H9 (cell line): ENCODE measurements at regions not wholly inside any gene's neighbourhood (a gene's known extent, or its start where the extent isn't known, plus 50 kb on each side); places are given as distances from the start of the nearest gene placed in this dataset.

Experiments
- DNase-seq: peaks from one replicate; pipeline ENCODE4 v3.0.0-alpha.2; 2017
- H2AFZ ChIP-seq: one replicate; pipeline ENCODE4 v1.6.1; 2013; ENCODE audit warnings: mild to moderate bottlenecking, low read length, control low read depth, moderate library complexity
- H2AK5ac ChIP-seq: 2 replicates; pipeline ENCODE4 v1.6.1; 2013; ENCODE audit warnings: low read length, control low read depth, mixed read lengths; ENCODE audit not compliant: insufficient read length
- H2BK120ac ChIP-seq: one replicate; pipeline ENCODE4 v1.6.1; 2013; ENCODE audit warnings: low read depth, mild to moderate bottlenecking, low read length, control low read depth, inconsistent platforms; ENCODE audit not compliant: poor library complexity, severe bottlenecking
- H2BK12ac ChIP-seq: 2 replicates; pipeline ENCODE4 v1.6.1; 2013; ENCODE audit warnings: low read length, control low read depth, mixed read lengths, low read depth; ENCODE audit not compliant: insufficient read length
- H2BK15ac ChIP-seq: 2 replicates; pipeline ENCODE4 v1.6.1; 2013; ENCODE audit warnings: low read depth, low read length, control low read depth
- H2BK20ac ChIP-seq: one replicate; pipeline ENCODE4 v1.6.1; 2013; ENCODE audit warnings: low read depth, mild to moderate bottlenecking, low read length, control low read depth, inconsistent platforms; ENCODE audit not compliant: poor library complexity, severe bottlenecking
- H2BK5ac ChIP-seq: 2 replicates; pipeline ENCODE4 v1.6.1; 2013; ENCODE audit warnings: low read length, control low read depth, mixed read lengths; ENCODE audit not compliant: insufficient read length
- H3K14ac ChIP-seq: 2 replicates; pipeline ENCODE4 v1.6.1; 2013; ENCODE audit warnings: low read length, control low read depth; ENCODE audit not compliant: insufficient read depth
- H3K18ac ChIP-seq: 2 replicates; pipeline ENCODE4 v1.6.1; 2013; ENCODE audit warnings: low read depth, mild to moderate bottlenecking, mixed read lengths, low read length, control low read depth; ENCODE audit not compliant: insufficient read length
- H3K23ac ChIP-seq: 2 replicates; pipeline ENCODE4 v1.6.1; 2013; ENCODE audit warnings: low read length, control low read depth, mixed read lengths, low read depth; ENCODE audit not compliant: insufficient read length
- H3K23me2 ChIP-seq: 2 replicates; pipeline ENCODE4 v1.6.1; 2013; ENCODE audit warnings: low read depth, mild to moderate bottlenecking, mixed read lengths, low read length, control low read depth; ENCODE audit not compliant: insufficient read length, poor library complexity, severe bottlenecking
- H3K27ac ChIP-seq: 2 replicates; pipeline ENCODE4 v1.5.1; 2013; ENCODE audit warnings: low read length, control low read depth, mixed read lengths, low read depth; ENCODE audit not compliant: insufficient read length
- H3K27me3 ChIP-seq: 2 replicates; pipeline ENCODE4 v1.6.1; 2013; ENCODE audit warnings: low read length, control low read depth, inconsistent platforms; ENCODE audit not compliant: insufficient read depth
- H3K4ac ChIP-seq: 2 replicates; pipeline ENCODE4 v1.6.1; 2013; ENCODE audit warnings: low read depth, mild to moderate bottlenecking, control low read depth, inconsistent platforms, low read length, moderate library complexity
- H3K4me1 ChIP-seq: 2 replicates; pipeline ENCODE4 v1.6.1; 2013; ENCODE audit warnings: low read length, control low read depth, inconsistent platforms; ENCODE audit not compliant: insufficient read depth
- H3K4me2 ChIP-seq: 2 replicates; pipeline ENCODE4 v1.6.1; 2013; ENCODE audit warnings: low read length, control low read depth, mixed read lengths; ENCODE audit not compliant: insufficient read length, insufficient read depth
- H3K56ac ChIP-seq: 2 replicates; pipeline ENCODE4 v1.6.1; 2013; ENCODE audit warnings: low read depth, mild to moderate bottlenecking, mixed read lengths, low read length, control low read depth; ENCODE audit not compliant: insufficient read length
- H3K79me1 ChIP-seq: 2 replicates; pipeline ENCODE4 v1.6.1; 2013; ENCODE audit warnings: low read depth, mild to moderate bottlenecking, moderate library complexity, low read length, control low read depth, inconsistent platforms; ENCODE audit not compliant: insufficient read depth, poor library complexity, severe bottlenecking
- H3K79me2 ChIP-seq: 2 replicates; pipeline ENCODE4 v1.6.1; 2013; ENCODE audit warnings: low read length, control low read depth, inconsistent platforms; ENCODE audit not compliant: insufficient read depth
- H3K9ac ChIP-seq: 2 replicates; pipeline ENCODE4 v1.6.1; 2013; ENCODE audit warnings: low read length, control low read depth, mixed read lengths; ENCODE audit not compliant: insufficient read length; ENCODE audit errors: extremely low read depth
- H3K9me3 ChIP-seq: one replicate; pipeline ENCODE4 v1.6.1; 2013; ENCODE audit warnings: low read depth, low read length, inconsistent platforms; ENCODE audit not compliant: control insufficient read depth
- H3T11ph ChIP-seq: one replicate; pipeline ENCODE4 v1.6.1; 2013; ENCODE audit warnings: mild to moderate bottlenecking, low read length, control low read depth, inconsistent platforms
- H4K20me1 ChIP-seq: one replicate; pipeline ENCODE4 v1.6.1; 2013; ENCODE audit not compliant: control insufficient read depth, insufficient read length, insufficient read depth
- H4K5ac ChIP-seq: 2 replicates; pipeline ENCODE4 v1.6.1; 2013; ENCODE audit warnings: low read depth, mild to moderate bottlenecking, mixed read lengths, low read length, control low read depth; ENCODE audit not compliant: insufficient read length
- H4K8ac ChIP-seq: replicated peaks from 2 replicates; pipeline ENCODE4 v1.6.1; 2013; ENCODE audit warnings: low read length, control low read depth, mixed read lengths, low read depth; ENCODE audit not compliant: insufficient read length
- H4K91ac ChIP-seq: 2 replicates; pipeline ENCODE4 v1.6.1; 2013; ENCODE audit warnings: low read depth, mild to moderate bottlenecking, moderate library complexity, mixed read lengths, low read length, control low read depth; ENCODE audit not compliant: insufficient read length
- H3K27ac Mint-ChIP-seq, 3 experiments: 2 replicates in 2 of 3; 3 replicates in 1 of 3; pipeline ENCODE4 v1.8.0; 2020 to 2021; ENCODE audit warnings: mixed read lengths in 3 of 3, mild to moderate bottlenecking in 1 of 3, moderate library complexity in 1 of 3
- H3K27me3 Mint-ChIP-seq: 2 replicates; pipeline ENCODE4 v1.8.0; 2021; ENCODE audit warnings: low read depth, mild to moderate bottlenecking, moderate library complexity, mixed read lengths
- H3K36me3 Mint-ChIP-seq, 3 experiments: 2 replicates in 2 of 3; 3 replicates in 1 of 3; pipeline ENCODE4 v1.8.0; 2020 to 2021; ENCODE audit warnings: low read depth in 3 of 3, mixed read lengths in 3 of 3; ENCODE audit not compliant: insufficient read depth in 1 of 3
- H3K4me1 Mint-ChIP-seq, 2 experiments: 2 replicates each; pipeline ENCODE4 v1.8.0; 2020; ENCODE audit warnings: mixed read lengths in 2 of 2
- H3K4me3 Mint-ChIP-seq, 2 experiments: 2 replicates in 1 of 2; 3 replicates in 1 of 2; pipeline ENCODE4 v1.8.0; 2020 to 2021; ENCODE audit warnings: mild to moderate bottlenecking in 2 of 2, mixed read lengths in 2 of 2, moderate library complexity in 1 of 2
- H3K9me3 Mint-ChIP-seq, 2 experiments: 2 replicates in 1 of 2; 3 replicates in 1 of 2; pipeline ENCODE4 v1.8.0; 2020; ENCODE audit warnings: mild to moderate bottlenecking in 2 of 2, mixed read lengths in 2 of 2, moderate library complexity in 1 of 2
- WGBS: extraction: QIAGEN DNeasy Blood & Tissue Kit; methylation state at CpG from one replicate; pipeline ENCODE4 v1.1.7; 2013; ENCODE audit warnings: missing lambda C conversion rate, low lambda C conversion rate, mixed read lengths; ENCODE audit not compliant: insufficient read length; ENCODE audit errors: extremely low coverage; 5-methylcytosine and 5-hydroxymethylcytosine counted together
- TF ChIP-seq, protein P1 (sequence below): fragments of 200-600 bp; sonication (generic); conservative IDR thresholded peaks from 3 replicates; pipeline ENCODE4 v1.8.0; 2021; ENCODE audit warnings: antibody characterized with exemption, mild to moderate bottlenecking

GRCh38 chr12:70178038-70178437, 65.2 kb upstream of the CNOT2 start:
- Histone ChIP-seq H2BK5ac (no peak overlapping the region), H3K23me2 (no peaks in the 10 kb centered on the region), H3K9me3 (no peaks in the 10 kb centered on the region), H3K4ac (no peak overlapping the region), H2AK5ac (no peak overlapping the region), H3K79me1 (no peaks in the 10 kb centered on the region), H3K23ac (no peak overlapping the region), H4K91ac (no peak overlapping the region), H4K5ac (no peak overlapping the region), H4K8ac (no peak overlapping the region), H3K79me2 (no peaks in the 10 kb centered on the region), H3K56ac (no peak overlapping the region), H2BK15ac (no peak overlapping the region), H3K4me2 (no peak overlapping the region), H3K9ac (no peak overlapping the region), H2BK12ac (no peak overlapping the region), H2BK20ac (no peak overlapping the region), H3K14ac (no peak overlapping the region), H3K18ac (no peak overlapping the region), H2AFZ (no peak overlapping the region), H4K20me1 (no peaks in the 10 kb centered on the region), H2BK120ac (no peak overlapping the region), H3K27ac (no peak overlapping the region), H3K27me3 (no peaks in the 10 kb centered on the region), H3T11ph (no peak overlapping the region), H3K4me1 (no peaks in the 10 kb centered on the region; the same call in 1 of the 2 replicates)
- H3K9me3 Mint-ChIP-seq = peaks cover 19 to 21% of the 10 kb centered on the region in 2 experiments; a peak in 4 of 5 replicates
- H3K27ac Mint-ChIP-seq = no peak overlapping the region
- H3K27me3 Mint-ChIP-seq = no peaks in the 10 kb centered on the region
- no peak for DNase-seq
- peaks cover 0 to 3% of the 10 kb centered on the region in 2 experiments; a peak in 1 of 4 replicates for H3K4me1 Mint-ChIP-seq
- no CpG with 5 or more reads among the region's 1 CpG for whole genome bisulfite sequencing
- peaks cover 0 to 17% (median 0%) of the 10 kb centered on the region in 3 experiments; a peak in 4 of 7 replicates for H3K36me3 Mint-ChIP-seq
- no peak overlapping the region for H3K4me3 Mint-ChIP-seq
- TF ChIP-seq, protein P1, sequence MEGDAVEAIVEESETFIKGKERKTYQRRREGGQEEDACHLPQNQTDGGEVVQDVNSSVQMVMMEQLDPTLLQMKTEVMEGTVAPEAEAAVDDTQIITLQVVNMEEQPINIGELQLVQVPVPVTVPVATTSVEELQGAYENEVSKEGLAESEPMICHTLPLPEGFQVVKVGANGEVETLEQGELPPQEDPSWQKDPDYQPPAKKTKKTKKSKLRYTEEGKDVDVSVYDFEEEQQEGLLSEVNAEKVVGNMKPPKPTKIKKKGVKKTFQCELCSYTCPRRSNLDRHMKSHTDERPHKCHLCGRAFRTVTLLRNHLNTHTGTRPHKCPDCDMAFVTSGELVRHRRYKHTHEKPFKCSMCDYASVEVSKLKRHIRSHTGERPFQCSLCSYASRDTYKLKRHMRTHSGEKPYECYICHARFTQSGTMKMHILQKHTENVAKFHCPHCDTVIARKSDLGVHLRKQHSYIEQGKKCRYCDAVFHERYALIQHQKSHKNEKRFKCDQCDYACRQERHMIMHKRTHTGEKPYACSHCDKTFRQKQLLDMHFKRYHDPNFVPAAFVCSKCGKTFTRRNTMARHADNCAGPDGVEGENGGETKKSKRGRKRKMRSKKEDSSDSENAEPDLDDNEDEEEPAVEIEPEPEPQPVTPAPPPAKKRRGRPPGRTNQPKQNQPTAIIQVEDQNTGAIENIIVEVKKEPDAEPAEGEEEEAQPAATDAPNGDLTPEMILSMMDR = no peak
